HepG2 (cell line): ENCODE measurements at regions not wholly inside any gene's neighbourhood (a gene's known extent, or its start where the extent isn't known, plus 50 kb on each side); places are given as distances from the start of the nearest gene placed in this dataset.

Experiments
- MAFF ChIP-seq: IDR thresholded peaks from 2 replicates; pipeline ENCODE4 v1.6.1; 2011; ENCODE audit warnings: low read depth, low read length, improper control_type of control experiment
- MTERF4 ChIP-seq: sonication (generic); formaldehyde crosslinking; IDR thresholded peaks from 2 replicates; pipeline ENCODE4 v1.8.0; 2023; ENCODE audit warnings: mild to moderate bottlenecking, missing genetic modification reagents
- ZNF276 ChIP-seq: sonication (generic); formaldehyde crosslinking; IDR thresholded peaks from 2 replicates; pipeline ENCODE4 v1.4.0; 2020; ENCODE audit warnings: mild to moderate bottlenecking, low read depth, missing genetic modification reagents
- ZNF318 ChIP-seq: sonication (generic); formaldehyde crosslinking; IDR thresholded peaks from 2 replicates; pipeline ENCODE4 v1.4.0; 2020; ENCODE audit warnings: mild to moderate bottlenecking, missing genetic modification reagents
- ZNF34 ChIP-seq: sonication (generic); formaldehyde crosslinking; IDR thresholded peaks from 2 replicates; pipeline ENCODE4 v1.4.0; 2020; ENCODE audit warnings: mild to moderate bottlenecking, missing genetic modification reagents, borderline replicate concordance

- no peak for TF ChIP-seq ZNF318 (CRISPR knock-in tag)
- no peak for TF ChIP-seq ZNF34 (CRISPR knock-in tag)
- TF ChIP-seq ZNF276 (CRISPR knock-in tag), result no peak
- TF ChIP-seq MAFF, result no peak
- TF ChIP-seq MTERF4 (CRISPR knock-in tag), result no peak
These were observed 238.6 kb upstream of the ACTBL2 start (continued) for GRCh38 chr5:57721226-57721625.
